Body of pancreas (tissue), 4 donors: ENCODE measurements at regions not wholly inside any gene's neighbourhood (a gene's known extent, or its start where the extent isn't known, plus 50 kb on each side); places are given as distances from the start of the nearest gene placed in this dataset.

Source experiments
- ATAC-seq: fragments of 150-250 bp; one replicate; pipeline ENCODE4 v1.9.1; 2016
- DNase-seq, 4 donors: peaks; one replicate each; pipeline ENCODE4 v3.0.0-alpha.2; 2019
- H3K27ac ChIP-seq, 4 donors: fragments of 200-600 bp; sonication (generic); 1 replicate in 3 of 4; 2 replicates in 1 of 4; pipeline versions ENCODE4 v1.5.1 to v1.6.1; 2016 to 2019; ENCODE audit warnings: mild to moderate bottlenecking in 1 of 4, mixed read lengths in 1 of 4, moderate library complexity in 1 of 4
- H3K27me3 ChIP-seq, 2 donors: fragments of 200-600 bp; sonication (generic); one replicate each; pipeline ENCODE4 v1.6.0; 2016; ENCODE audit warnings: mild to moderate bottlenecking in 1 of 2
- H3K36me3 ChIP-seq, 2 donors: fragments of 200-600 bp; sonication (generic); replicated peaks in 1 of 2; 2 replicates each; pipeline ENCODE4 v1.5.1; 2016; ENCODE audit warnings: low read depth in 2 of 2; ENCODE audit not compliant: insufficient read depth in 1 of 2
- H3K4me1 ChIP-seq: fragments of 200-600 bp; sonication (generic); one replicate; pipeline ENCODE4 v1.6.0; 2016
- H3K4me3 ChIP-seq, 2 donors: fragments of 200-600 bp; sonication (generic); 1 replicate in 1 of 2; 2 replicates in 1 of 2; pipeline ENCODE4 v1.5.1; 2016 to 2019
- H3K9me3 ChIP-seq, 3 donors: fragments of 200-600 bp; sonication (generic); 1 replicate in 2 of 3; 2 replicates in 1 of 3; pipeline ENCODE4 v1.5.1; 2016
- CTCF ChIP-seq, 7 experiments: fragments of 450-650 bp in 4 of 7; fragments of 200-600 bp in 3 of 7; sonication (generic) in 3 of 7; IDR thresholded peaks; one replicate each; pipeline ENCODE4 v1.5.1; 2016 to 2019; ENCODE audit warnings: antibody characterized with exemption in 7 of 7
- POLR2A ChIP-seq, 3 donors: fragments of 450-650 bp; IDR thresholded peaks; one replicate each; pipeline ENCODE4 v1.6.1; 2016; ENCODE audit warnings: antibody characterized with exemption in 3 of 3, mild to moderate bottlenecking in 2 of 3
- WGBS, 2 donors: methylation state at CpG; one replicate each; pipeline ENCODE4 v1.1.5; 2017; 5-methylcytosine and 5-hydroxymethylcytosine counted together
- intact Hi-C: fragments of 100-400 bp; cut with DNase I; formaldehyde crosslinking; loops from one replicate; pipeline ENCODE4 v1.15.1; 2023

DNA sequence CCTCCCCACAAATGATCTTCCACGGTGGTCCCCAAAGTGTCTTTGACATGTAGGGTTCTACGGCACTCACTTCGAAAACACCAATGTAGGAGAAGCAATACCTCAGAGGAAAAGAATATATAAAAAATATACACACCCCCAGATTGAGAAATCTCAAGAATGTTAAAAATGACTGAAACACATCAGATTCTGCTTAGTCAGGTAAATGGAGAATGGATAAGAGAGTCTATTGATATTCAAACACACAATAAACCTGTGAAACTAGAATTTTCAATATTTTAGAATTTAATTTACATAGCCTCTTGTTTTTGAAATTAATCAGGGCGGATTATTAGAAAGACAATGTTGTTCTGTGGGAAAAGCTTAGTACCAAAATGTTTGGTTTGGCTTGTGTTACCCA is 712.4 kb downstream of the GATA3 start:
- Histone ChIP-seq H3K27me3 (no peaks in the 10 kb centered on the region), H3K27ac (no peak overlapping the region), H3K36me3 (no peaks in the 10 kb centered on the region), H3K9me3 (no peaks in the 10 kb centered on the region), H3K4me3 (no peak overlapping the region), H3K4me1 (no peaks in the 10 kb centered on the region)
- no peak for DNase-seq
- TF ChIP-seq POLR2A (IDR thresholded peaks at IDR 0.05) (no peak), CTCF (IDR thresholded peaks at IDR 0.05) (no peak)
- no peak for ATAC-seq
- WGBS, 2 donors: 72 to 73% methylated on average over 4 of the region's 4 CpGs
- intact Hi-C loops: no loop called here

GRCh38 chr10:8767591-8767990 is 713.1 kb downstream of the GATA3 start:
- TF ChIP-seq POLR2A (IDR thresholded peaks at IDR 0.05): no peak
- no peak for TF ChIP-seq CTCF (IDR thresholded peaks at IDR 0.05)
- no peaks in the 10 kb centered on the region for H3K4me1 ChIP-seq
- no peak overlapping the region for H3K27ac ChIP-seq
- intact Hi-C loops: no loop called here
- H3K4me3 ChIP-seq: no peak overlapping the region
- no peaks in the 10 kb centered on the region for H3K36me3 ChIP-seq
- ATAC-seq (no peak), DNase-seq (no peak)
- H3K27me3 ChIP-seq: no peaks in the 10 kb centered on the region
- WGBS, 2 donors: 44 to 58% methylated on average over 5 of the region's 5 CpGs
- H3K9me3 ChIP-seq: no peaks in the 10 kb centered on the region

GRCh38 chr10:8768341-8768740 is 713.9 kb downstream of the GATA3 start:
- no peak for TF ChIP-seq CTCF (IDR thresholded peaks at IDR 0.05)
- no peak for TF ChIP-seq POLR2A (IDR thresholded peaks at IDR 0.05)
- ATAC-seq (no peak), DNase-seq (no peak)
- no peaks in the 10 kb centered on the region for H3K9me3 ChIP-seq
- no peak overlapping the region for H3K4me3 ChIP-seq
- H3K27ac ChIP-seq: no peak overlapping the region
- no peaks in the 10 kb centered on the region for H3K4me1 ChIP-seq
- H3K36me3 ChIP-seq: no peaks in the 10 kb centered on the region
- H3K27me3 ChIP-seq: no peaks in the 10 kb centered on the region
- intact Hi-C loops: no loop called here

DNA sequence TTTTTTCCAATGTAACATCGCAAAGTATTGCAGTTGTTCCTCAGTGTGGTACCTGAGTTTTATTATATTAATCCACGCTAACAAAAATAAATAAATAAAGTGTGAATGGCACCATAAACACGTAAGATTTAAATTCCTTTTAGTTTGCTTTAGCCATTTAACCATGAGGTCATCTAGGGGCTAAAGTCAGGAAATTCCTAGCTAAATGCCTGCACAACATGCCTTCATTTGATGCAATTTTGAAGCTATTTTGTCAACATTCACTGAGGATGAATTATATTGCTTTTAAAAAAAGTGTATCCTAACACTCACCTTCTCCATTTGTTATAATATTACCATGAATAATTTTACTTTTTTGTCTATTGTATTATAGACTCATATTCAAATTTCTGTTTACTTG is 714.4 kb downstream of the GATA3 start:
- intact Hi-C loops: no loop called here
- no peak for ATAC-seq
- no peak for DNase-seq
- H3K27me3 ChIP-seq: no peaks in the 10 kb centered on the region
- no peaks in the 10 kb centered on the region for H3K4me1 ChIP-seq
- TF ChIP-seq CTCF (IDR thresholded peaks at IDR 0.05) (no peak), POLR2A (IDR thresholded peaks at IDR 0.05) (no peak)
- H3K36me3 ChIP-seq: no peaks in the 10 kb centered on the region
- no peak overlapping the region for H3K27ac ChIP-seq
- H3K4me3 ChIP-seq: no peak overlapping the region
- no peaks in the 10 kb centered on the region for H3K9me3 ChIP-seq
- WGBS, 2 donors: 47 to 53% methylated on average over 3 of the region's 3 CpGs

DNA sequence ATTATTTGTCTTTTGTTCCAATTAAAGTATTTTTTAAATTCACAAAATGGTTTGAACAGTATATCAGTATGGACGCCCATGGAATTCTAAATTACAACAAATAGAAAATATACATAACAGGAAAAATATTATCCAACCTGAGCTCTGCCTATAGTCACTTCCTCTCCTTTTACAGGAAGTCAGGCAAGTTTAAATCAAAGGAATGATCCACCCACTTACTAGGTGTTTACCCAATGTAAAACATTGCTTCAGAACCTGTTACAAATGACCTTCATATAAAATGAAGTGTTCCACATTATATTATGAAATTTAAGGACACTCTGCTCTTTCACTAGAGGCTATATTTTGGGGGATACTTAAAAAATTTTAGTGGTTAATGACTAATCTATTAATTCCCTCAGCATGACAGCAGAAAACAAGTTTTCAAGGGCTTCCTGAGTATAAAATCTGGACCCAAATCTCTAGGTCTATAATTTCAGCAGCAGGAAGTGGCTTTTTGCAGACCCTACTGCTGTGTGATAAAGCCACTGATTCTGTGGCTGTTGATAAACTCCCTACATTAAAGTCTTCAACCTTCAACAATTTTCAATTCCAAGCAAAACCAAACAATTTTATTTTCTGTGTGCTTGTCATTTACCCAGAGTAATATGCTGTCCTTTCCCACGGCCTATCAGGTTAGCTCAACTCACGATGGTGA is 722.6 kb downstream of the GATA3 start:
- Histone ChIP-seq H3K9me3 (no peaks in the 10 kb centered on the region), H3K36me3 (no peaks in the 10 kb centered on the region), H3K4me3 (no peak overlapping the region), H3K27ac (no peak overlapping the region), H3K4me1 (no peaks in the 10 kb centered on the region), H3K27me3 (no peaks in the 10 kb centered on the region)
- DNase-seq (no peak), ATAC-seq (no peak)
- intact Hi-C loops: no loop called here
- TF ChIP-seq POLR2A (IDR thresholded peaks at IDR 0.05) (no peak), CTCF (IDR thresholded peaks at IDR 0.05) (no peak)
- 39 to 42% methylated on average over 3 of the region's 3 CpGs for WGBS, 2 donors
